BLaER1 treated with 17β-estradiol and CSF1 and Interleukin-3, amounts not matched to agents 10 nM and 100 nM (cell line): ENCODE measurements at regions not wholly inside any gene's neighbourhood (a gene's known extent, or its start where the extent isn't known, plus 50 kb on each side); places are given as distances from the start of the nearest gene placed in this dataset.
"Not testable (repeated sequence)": the region's sequence is repeated elsewhere in the genome, so short reads cannot be mapped to it uniquely, and the experiment has no call there.

Source experiments
- H3K27ac ChIP-seq, 11 experiments: shearing (Covaris generic); formaldehyde crosslinking; 2 replicates each; pipeline ENCODE4 v1.8.1; 2022
- H3K27me3 ChIP-seq, 11 experiments: shearing (Covaris generic); formaldehyde crosslinking; 2 replicates each; pipeline ENCODE4 v1.8.1; 2022
- H3K36me3 ChIP-seq, 11 experiments: shearing (Covaris generic); formaldehyde crosslinking; 2 replicates each; pipeline ENCODE4 v1.8.1; 2022
- H3K4me1 ChIP-seq, 10 experiments: shearing (Covaris generic); formaldehyde crosslinking; 2 replicates each; pipeline ENCODE4 v1.8.1; 2022
- H3K4me2 ChIP-seq, 11 experiments: shearing (Covaris generic); formaldehyde crosslinking; 2 replicates each; pipeline ENCODE4 v1.8.1; 2022
- H3K4me3 ChIP-seq, 10 experiments: shearing (Covaris generic); formaldehyde crosslinking; 2 replicates each; pipeline ENCODE4 v1.8.1; 2022
- H3K9ac ChIP-seq, 11 experiments: shearing (Covaris generic); formaldehyde crosslinking; 2 replicates each; pipeline ENCODE4 v1.8.1; 2022
- H3K9me3 ChIP-seq, 11 experiments: shearing (Covaris generic); formaldehyde crosslinking; replicated peaks in 1 of 11; 2 replicates each; pipeline ENCODE4 v1.8.1; 2022
- H4K20me1 ChIP-seq, 11 experiments: shearing (Covaris generic); formaldehyde crosslinking; 2 replicates each; pipeline ENCODE4 v1.8.1; 2022
- Cebpa-rat ChIP-seq, 11 experiments: shearing (Covaris generic); IDR thresholded peaks; 2 replicates each; pipeline ENCODE4 v1.8.1; 2022

- TF ChIP-seq Cebpa-rat (IDR thresholded peaks at IDR 0.05), result no peak
- no peak overlapping the region for H3K27ac ChIP-seq
These were observed 337.5 kb downstream of the SOX9 start for GRCh38 chr17:72458301-72458700.

GRCh38 chr17:72460711-72461110 is 339.9 kb downstream of the SOX9 start:
- Histone ChIP-seq H3K4me1 (peaks cover 0 to 22% (median 11%) of the 10 kb centered on the region in 10 experiments; a peak in 13 of 20 replicates), H3K27me3 (no peaks in the 10 kb centered on the region), H3K36me3 (no peaks in the 10 kb centered on the region; a peak in 1 of 22 replicates), H3K9me3 (peaks cover 6 to 30% (median 12%) of the 10 kb centered on the region in 11 experiments; a peak in 20 of 22 replicates), H3K9ac (no peak overlapping the region), H3K27ac (no peak overlapping the region), H3K4me2 (no peak overlapping the region), H4K20me1 (no peaks in the 10 kb centered on the region), H3K4me3 (no peak overlapping the region)
- TF ChIP-seq Cebpa-rat (IDR thresholded peaks at IDR 0.05), result no peak

More at GRCh38 chr17:72458301-72458700, 337.5 kb downstream of the SOX9 start:
- H3K9ac ChIP-seq, result no peak overlapping the region
- H3K27me3 ChIP-seq, result no peaks in the 10 kb centered on the region
- no peak overlapping the region for H3K4me2 ChIP-seq
- no peak overlapping the region for H3K4me3 ChIP-seq
- peaks cover 6 to 20% (median 12%) of the 10 kb centered on the region in 11 experiments; a peak in 20 of 22 replicates for H3K9me3 ChIP-seq
- no peaks in the 10 kb centered on the region for H4K20me1 ChIP-seq
- peaks cover 0 to 15% (median 3%) of the 10 kb centered on the region in 10 experiments; a peak in 7 of 20 replicates for H3K4me1 ChIP-seq
- H3K36me3 ChIP-seq, result no peaks in the 10 kb centered on the region; a peak in 1 of 22 replicates

GRCh38 chr17:72461757-72462156 is 340.9 kb downstream of the SOX9 start:
- no peaks in the 10 kb centered on the region for H3K27me3 ChIP-seq
- H3K4me1 ChIP-seq, result peaks cover 0 to 21% (median 13%) of the 10 kb centered on the region in 10 experiments; a peak in 12 of 20 replicates
- no peak overlapping the region for H3K4me2 ChIP-seq

GRCh38 chr17:72462407-72462806 is 341.6 kb downstream of the SOX9 start:
- H3K9ac ChIP-seq, result no peak overlapping the region
- H3K27ac ChIP-seq, result no peak overlapping the region
- H3K36me3 ChIP-seq, result no peaks in the 10 kb centered on the region; a peak in 1 of 22 replicates
- H3K9me3 ChIP-seq, result peaks cover 6 to 30% (median 12%) of the 10 kb centered on the region in 11 experiments; a peak in 20 of 22 replicates
- H3K4me1 ChIP-seq, result peaks cover 0 to 21% (median 14%) of the 10 kb centered on the region in 10 experiments; a peak in 12 of 20 replicates
- H3K4me3 ChIP-seq, result no peak overlapping the region
- H3K4me2 ChIP-seq, result no peak overlapping the region
- no peaks in the 10 kb centered on the region for H4K20me1 ChIP-seq
- no peak for TF ChIP-seq Cebpa-rat (IDR thresholded peaks at IDR 0.05)
- no peaks in the 10 kb centered on the region for H3K27me3 ChIP-seq

More at GRCh38 chr17:72461757-72462156, 340.9 kb downstream of the SOX9 start:
- Histone ChIP-seq H3K9me3 (peaks cover 6 to 30% (median 12%) of the 10 kb centered on the region in 11 experiments; a peak in 20 of 22 replicates), H3K4me3 (no peak overlapping the region), H4K20me1 (no peaks in the 10 kb centered on the region), H3K36me3 (no peaks in the 10 kb centered on the region; a peak in 1 of 22 replicates), H3K27ac (no peak overlapping the region), H3K9ac (no peak overlapping the region)
- TF ChIP-seq Cebpa-rat (IDR thresholded peaks at IDR 0.05), result no peak

- Histone ChIP-seq H3K36me3 (no peaks in the 10 kb centered on the region; a peak in 1 of 22 replicates), H3K4me3 (no peak overlapping the region), H3K9ac (no peak overlapping the region), H3K4me1 (peaks cover 0 to 25% (median 15%) of the 10 kb centered on the region in 10 experiments; a peak in 12 of 20 replicates), H3K9me3 (peaks cover 6 to 30% (median 12%) of the 10 kb centered on the region in 11 experiments; a peak in 20 of 22 replicates), H3K4me2 (no peak overlapping the region), H4K20me1 (no peaks in the 10 kb centered on the region), H3K27me3 (no peaks in the 10 kb centered on the region), H3K27ac (no peak overlapping the region)
- TF ChIP-seq Cebpa-rat (IDR thresholded peaks at IDR 0.05), result no peak
These were observed 342.0 kb downstream of the SOX9 start for GRCh38 chr17:72462814-72463213.

- Histone ChIP-seq H3K27me3 (no peaks in the 10 kb centered on the region), H3K4me1 (peaks cover 0 to 31% (median 19%) of the 10 kb centered on the region in 10 experiments; a peak in 13 of 20 replicates), H3K9ac (no peak overlapping the region), H4K20me1 (no peaks in the 10 kb centered on the region; a peak in 1 of 22 replicates), H3K4me3 (no peak overlapping the region), H3K9me3 (peaks cover 6 to 30% (median 12%) of the 10 kb centered on the region in 11 experiments; a peak in 20 of 22 replicates), H3K36me3 (no peaks in the 10 kb centered on the region; a peak in 1 of 22 replicates), H3K4me2 (peak overlapping the region in 5 of 11 experiments; percentile 14 to 47 (median 35); a peak in 8 of 22 replicates), H3K27ac (no peak overlapping the region)
- no peak for TF ChIP-seq Cebpa-rat (IDR thresholded peaks at IDR 0.05)
These were observed 342.7 kb downstream of the SOX9 start for GRCh38 chr17:72463287-72464102.

- H3K27me3 ChIP-seq, result not testable (repeated sequence)
These were observed 343.4 kb downstream of the SOX9 start for GRCh38 chr17:72464221-72464620.

GRCh38 chr17:72465191-72466024 is 344.6 kb downstream of the SOX9 start:
- no peak overlapping the region for H3K4me3 ChIP-seq

More at GRCh38 chr17:72464221-72464620, 343.4 kb downstream of the SOX9 start:
- H3K9me3 ChIP-seq, result peaks cover 6 to 30% (median 12%) of the 10 kb centered on the region in 11 experiments; a peak in 20 of 22 replicates
- not testable (repeated sequence) for H3K9ac ChIP-seq, H3K4me2 ChIP-seq, H3K36me3 ChIP-seq, H3K27ac ChIP-seq, H3K4me3 ChIP-seq, H4K20me1 ChIP-seq
- peaks cover 0 to 38% (median 26%) of the 10 kb centered on the region in 10 experiments; a peak in 13 of 20 replicates for H3K4me1 ChIP-seq

More at GRCh38 chr17:72465191-72466024, 344.6 kb downstream of the SOX9 start:
- H3K9ac ChIP-seq, result no peak overlapping the region
- peak overlapping the region in 9 of 11 experiments; percentile 18 to 52 (median 26); a peak in 12 of 22 replicates for H3K4me2 ChIP-seq
- no peaks in the 10 kb centered on the region for H3K27me3 ChIP-seq
- no peak for TF ChIP-seq Cebpa-rat (IDR thresholded peaks at IDR 0.05)
- no peak overlapping the region for H3K27ac ChIP-seq
- H4K20me1 ChIP-seq, result no peaks in the 10 kb centered on the region; a peak in 1 of 22 replicates
- peaks cover 0 to 50% (median 38%) of the 10 kb centered on the region in 10 experiments; a peak in 16 of 20 replicates for H3K4me1 ChIP-seq
- H3K36me3 ChIP-seq, result no peaks in the 10 kb centered on the region; a peak in 1 of 22 replicates
- peaks cover 6 to 30% (median 12%) of the 10 kb centered on the region in 11 experiments; a peak in 20 of 22 replicates for H3K9me3 ChIP-seq
